IMR-90 (cell line): ENCODE measurements at regions not wholly inside any gene's neighbourhood (a gene's known extent, or its start where the extent isn't known, plus 50 kb on each side); places are given as distances from the start of the nearest gene placed in this dataset.

Experiments
- ATAC-seq: fragments of 200-7000 bp; cut with Tn5 transposase; 2 replicates; pipeline ENCODE4 v1.9.1; 2020; ENCODE audit warnings: low read depth, mild to moderate bottlenecking, moderate library complexity
- BruUV-seq: library from RNA; stranded (reverse); fragments of 400-500 nt; replicated peaks from 2 replicates; lab custom pipeline; 2021; lab: Mats Ljungman, UMichigan
- CTCF ChIA-PET: fragments of 300-600 bp; formaldehyde crosslinking; extraction: SDS; loops from one replicate; lab custom pipeline; 2021; ENCODE audit warnings: antibody characterized with exemption; lab: Yijun Ruan, JAX
- POLR2A ChIA-PET: fragments of 300-600 bp; sonication (Branson Sonifier 250); formaldehyde crosslinking; loops from one replicate; lab custom pipeline; 2022; ENCODE audit warnings: antibody characterized with exemption; ENCODE audit not compliant: unreplicated experiment; lab: Charles Lee
- DNase-seq: peaks from one replicate; pipeline ENCODE4 v3.0.0; 2013
- H2AFZ ChIP-seq: replicated peaks from 2 replicates; pipeline ENCODE3; 2013; ENCODE audit warnings: low read length, mild to moderate bottlenecking; ENCODE audit not compliant: poor library complexity
- H2AK5ac ChIP-seq: 2 replicates; pipeline ENCODE4 v1.6.1; 2013; ENCODE audit warnings: low read depth, low read length, inconsistent platforms
- H2AK9ac ChIP-seq: replicated peaks from 2 replicates; pipeline ENCODE3; 2013; ENCODE audit warnings: mild to moderate bottlenecking, low read depth, low read length, moderate library complexity; ENCODE audit not compliant: poor library complexity
- H2BK120ac ChIP-seq: 2 replicates; pipeline ENCODE4 v1.6.1; 2013; ENCODE audit warnings: low read depth, low read length, inconsistent platforms
- H2BK15ac ChIP-seq: 3 replicates; pipeline ENCODE4 v1.6.1; 2013; ENCODE audit warnings: low read depth, low read length, inconsistent platforms
- H2BK20ac ChIP-seq: 2 replicates; pipeline ENCODE4 v1.6.1; 2013; ENCODE audit warnings: low read depth, mild to moderate bottlenecking, inconsistent platforms, low read length, moderate library complexity
- H2BK5ac ChIP-seq: 2 replicates; pipeline ENCODE4 v1.6.1; 2013; ENCODE audit warnings: mild to moderate bottlenecking, low read depth, low read length, inconsistent platforms; ENCODE audit not compliant: poor library complexity, severe bottlenecking
- H3K14ac ChIP-seq: replicated peaks from 2 replicates; pipeline ENCODE4 v1.6.1; 2013; ENCODE audit warnings: low read depth, low read length, inconsistent platforms
- H3K18ac ChIP-seq: 2 replicates; pipeline ENCODE4 v1.6.1; 2013; ENCODE audit warnings: low read depth, low read length, control low read depth
- H3K23ac ChIP-seq: 2 replicates; pipeline ENCODE4 v1.6.1; 2013; ENCODE audit warnings: low read depth, low read length, inconsistent platforms
- H3K27ac ChIP-seq: 2 replicates; pipeline ENCODE4 v1.5.1; 2013; ENCODE audit warnings: mild to moderate bottlenecking, control low read depth, low read length; ENCODE audit not compliant: insufficient read depth
- H3K27me3 ChIP-seq: 2 replicates; pipeline ENCODE4 v1.6.1; 2013; ENCODE audit warnings: low read length; ENCODE audit not compliant: control insufficient read depth, insufficient read depth
- H3K36me3 ChIP-seq: 2 replicates; pipeline ENCODE4 v1.6.1; 2013; ENCODE audit warnings: low read length, mixed read lengths; ENCODE audit not compliant: control insufficient read depth, insufficient read depth
- H3K4ac ChIP-seq: 2 replicates; pipeline ENCODE4 v1.6.1; 2013; ENCODE audit warnings: low read depth, low read length, inconsistent platforms
- H3K4me1 ChIP-seq: 2 replicates; pipeline ENCODE4 v1.6.1; 2013; ENCODE audit warnings: low read length, mixed read lengths; ENCODE audit not compliant: control insufficient read depth, insufficient read depth
- H3K4me2 ChIP-seq: 2 replicates; pipeline ENCODE4 v1.6.1; 2013; ENCODE audit warnings: low read depth, mild to moderate bottlenecking, control low read depth, low read length, moderate library complexity
- H3K4me3 ChIP-seq: 2 replicates; pipeline ENCODE4 v1.5.1; 2013; ENCODE audit warnings: low read depth, mild to moderate bottlenecking, control low read depth, low read length, moderate library complexity; ENCODE audit not compliant: insufficient read depth
- H3K56ac ChIP-seq: 2 replicates; pipeline ENCODE4 v1.6.1; 2013; ENCODE audit warnings: low read length, inconsistent platforms; ENCODE audit not compliant: insufficient read depth; ENCODE audit errors: extremely low read depth
- H3K79me1 ChIP-seq, 2 experiments: 2 replicates each; pipeline ENCODE4 v1.6.1; 2013; ENCODE audit warnings: low read length in 2 of 2, inconsistent platforms in 1 of 2, low read depth in 1 of 2
- H3K9ac ChIP-seq: 2 replicates; pipeline ENCODE4 v1.6.1; 2013; ENCODE audit warnings: low read depth, low read length, control low read depth
- H3K9me1 ChIP-seq: 2 replicates; pipeline ENCODE4 v1.6.1; 2013; ENCODE audit warnings: low read length, inconsistent platforms; ENCODE audit not compliant: insufficient read depth
- H3K9me3 ChIP-seq: 2 replicates; pipeline ENCODE4 v1.6.1; 2013; ENCODE audit warnings: low read length; ENCODE audit not compliant: control insufficient read depth, insufficient read depth
- H4K20me1 ChIP-seq: 2 replicates; pipeline ENCODE4 v1.6.1; 2013; ENCODE audit warnings: low read length, inconsistent platforms; ENCODE audit not compliant: insufficient read depth
- H4K5ac ChIP-seq: 2 replicates; pipeline ENCODE4 v1.6.1; 2013; ENCODE audit warnings: mild to moderate bottlenecking, low read depth, low read length, control low read depth
- H4K8ac ChIP-seq, 2 experiments: 2 replicates each; pipeline ENCODE4 v1.6.1; 2013; ENCODE audit warnings: low read depth in 2 of 2, low read length in 2 of 2, control low read depth in 1 of 2, inconsistent platforms in 1 of 2
- H4K91ac ChIP-seq: 2 replicates; pipeline ENCODE4 v1.6.1; 2013; ENCODE audit warnings: low read depth, low read length, inconsistent platforms; ENCODE audit not compliant: insufficient read depth
- CEBPB ChIP-seq: IDR thresholded peaks from 2 replicates; pipeline ENCODE4 v1.6.1; 2012; ENCODE audit warnings: low read depth, low read length, improper control_type of control experiment
- ELK1 ChIP-seq: fragments of 150-350 bp; IDR thresholded peaks from 2 replicates; pipeline ENCODE4 v1.6.1; 2016; ENCODE audit warnings: low read depth, mild to moderate bottlenecking, low read length, moderate library complexity, borderline replicate concordance
- FOS ChIP-seq: fragments of 150-350 bp; IDR thresholded peaks from 2 replicates; pipeline ENCODE4 v1.6.1; 2016; ENCODE audit warnings: low read depth, low read length
- MAFK ChIP-seq: IDR thresholded peaks from 2 replicates; pipeline ENCODE4 v1.6.1; 2012; ENCODE audit warnings: low read depth, low read length, improper control_type of control experiment
- MAZ ChIP-seq: IDR thresholded peaks from 2 replicates; pipeline ENCODE4 v1.6.1; 2012; ENCODE audit warnings: low read depth, mild to moderate bottlenecking, low read length, improper control_type of control experiment, moderate library complexity, borderline replicate concordance
- MXI1 ChIP-seq: IDR thresholded peaks from 2 replicates; pipeline ENCODE4 v1.6.1; 2012; ENCODE audit warnings: low read depth, mild to moderate bottlenecking, low read length, moderate library complexity, borderline replicate concordance
- POLR2A ChIP-seq: IDR thresholded peaks from 2 replicates; pipeline ENCODE4 v1.6.1; 2012; ENCODE audit warnings: mild to moderate bottlenecking, low read depth, low read length
- SMC3 ChIP-seq: fragments of 150-350 bp; IDR thresholded peaks from 2 replicates; pipeline ENCODE4 v1.6.1; 2016; ENCODE audit warnings: low read depth, mild to moderate bottlenecking, antibody characterized with exemption, low read length, moderate library complexity
- WGBS, 2 experiments: methylation state at CpG; one replicate each; pipeline versions ENCODE4 v1.1.5 to v1.1.7; 2013; ENCODE audit warnings: missing lambda C conversion rate in 2 of 2; ENCODE audit not compliant: insufficient read length in 1 of 2; ENCODE audit errors: extremely low coverage in 2 of 2; 5-methylcytosine and 5-hydroxymethylcytosine counted together
- dilution Hi-C: fragments of 300-500 bp; cut with HindIII; formaldehyde crosslinking; loops from one replicate; pipeline ENCODE4 v1.14.3; 2018; ENCODE audit warnings: low sequenced_read_pairs; ENCODE audit not compliant: unreplicated experiment
- in situ Hi-C: fragments of 300-500 bp; cut with MboI; formaldehyde crosslinking; loops from 3 replicates; pipeline ENCODE4 v1.14.3; 2019; ENCODE audit warnings: low sequenced_read_pairs, inconsistent platforms, mixed read lengths
- intact Hi-C: fragments of 100-400 bp; cut with micrococcal nuclease; formaldehyde crosslinking; loops from 2 replicates; pipeline ENCODE4 v1.10.0; 2022
- TF ChIP-seq, protein P1 (sequence below): conservative IDR thresholded peaks from 2 replicates; pipeline ENCODE4 v1.5.1; 2012; ENCODE audit warnings: mild to moderate bottlenecking, low read depth, low read length, improper control_type of control experiment

- H3K9ac ChIP-seq: no peak overlapping the region
- dilution Hi-C loops (no loop called here), intact Hi-C loops (no loop called here), in situ Hi-C loops (no loop called here)
- H3K56ac ChIP-seq: no peak overlapping the region
- no peak overlapping the region for H3K18ac ChIP-seq
- peaks cover 9% of the 10 kb centered on the region; the same call in 1 of the 2 replicates for H3K9me3 ChIP-seq
- no CpG with 5 or more reads among the region's 2 CpGs for WGBS, 2 experiments
- no peaks in the 10 kb centered on the region for H3K9me1 ChIP-seq
- H2BK120ac ChIP-seq: no peak overlapping the region
- no TSS peak for BruUV-seq
- no peaks in the 10 kb centered on the region for H3K4me1 ChIP-seq
- H3K4ac ChIP-seq: no peak overlapping the region
- no peaks in the 10 kb centered on the region for H4K20me1 ChIP-seq
- no peak overlapping the region for H2BK15ac ChIP-seq
- no peak overlapping the region for H3K27ac ChIP-seq
- H4K91ac ChIP-seq: no peak overlapping the region
- no peak for TF ChIP-seq FOS
- no peak for TF ChIP-seq ELK1
- TF ChIP-seq CEBPB: no peak
- TF ChIP-seq MAZ: no peak
- TF ChIP-seq SMC3: no peak
- TF ChIP-seq MXI1: no peak
- TF ChIP-seq, protein P1, sequence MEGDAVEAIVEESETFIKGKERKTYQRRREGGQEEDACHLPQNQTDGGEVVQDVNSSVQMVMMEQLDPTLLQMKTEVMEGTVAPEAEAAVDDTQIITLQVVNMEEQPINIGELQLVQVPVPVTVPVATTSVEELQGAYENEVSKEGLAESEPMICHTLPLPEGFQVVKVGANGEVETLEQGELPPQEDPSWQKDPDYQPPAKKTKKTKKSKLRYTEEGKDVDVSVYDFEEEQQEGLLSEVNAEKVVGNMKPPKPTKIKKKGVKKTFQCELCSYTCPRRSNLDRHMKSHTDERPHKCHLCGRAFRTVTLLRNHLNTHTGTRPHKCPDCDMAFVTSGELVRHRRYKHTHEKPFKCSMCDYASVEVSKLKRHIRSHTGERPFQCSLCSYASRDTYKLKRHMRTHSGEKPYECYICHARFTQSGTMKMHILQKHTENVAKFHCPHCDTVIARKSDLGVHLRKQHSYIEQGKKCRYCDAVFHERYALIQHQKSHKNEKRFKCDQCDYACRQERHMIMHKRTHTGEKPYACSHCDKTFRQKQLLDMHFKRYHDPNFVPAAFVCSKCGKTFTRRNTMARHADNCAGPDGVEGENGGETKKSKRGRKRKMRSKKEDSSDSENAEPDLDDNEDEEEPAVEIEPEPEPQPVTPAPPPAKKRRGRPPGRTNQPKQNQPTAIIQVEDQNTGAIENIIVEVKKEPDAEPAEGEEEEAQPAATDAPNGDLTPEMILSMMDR: no peak
- TF ChIP-seq MAFK: no peak
- no peak for TF ChIP-seq POLR2A
- no peak overlapping the region for H4K8ac ChIP-seq
- no peak overlapping the region for H2AK9ac ChIP-seq
- ChIA-PET POLR2A (no interaction called here), CTCF (no interaction called here)
- H2BK20ac ChIP-seq: no peak overlapping the region
- H3K4me3 ChIP-seq: no peak overlapping the region
- H2AK5ac ChIP-seq: no peak overlapping the region
- no peak overlapping the region for H3K14ac ChIP-seq
- no peak for ATAC-seq
- H3K79me1 ChIP-seq: no peaks in the 10 kb centered on the region
- no peak overlapping the region for H4K5ac ChIP-seq
- no peak overlapping the region for H3K4me2 ChIP-seq
- H2BK5ac ChIP-seq: no peak overlapping the region
- no peak overlapping the region for H3K23ac ChIP-seq
- no peak for DNase-seq
- no peak overlapping the region for H2AFZ ChIP-seq
- no peaks in the 10 kb centered on the region for H3K27me3 ChIP-seq
- H3K36me3 ChIP-seq: no peaks in the 10 kb centered on the region
These were observed 420.9 kb upstream of the ST6GAL2 start for GRCh38 chr2:107306881-107307280.
